ENCODE measurements at regions not wholly inside any gene's neighbourhood (a gene's known extent, or its start where the extent isn't known, plus 50 kb on each side); places are given as distances from the start of the nearest gene placed in this dataset.

- TF ChIP-seq CTCF (IDR thresholded peaks at IDR 0.05; ENCODE audit: low read length) (no peak), EZH2 (optimal IDR thresholded peaks at IDR 0.05; ENCODE audit: low read depth, low read length) (no peak), EZH2phosphoT487 (IDR thresholded peaks at IDR 0.05; ENCODE audit: low read length) (no peak)
These were observed 128.5 kb downstream of the LURAP1L start for GRCh38 chr9:12903316-12903715.
